Peyer's patch (tissue), 4 donors: ENCODE measurements at regions not wholly inside any gene's neighbourhood (a gene's known extent, or its start where the extent isn't known, plus 50 kb on each side); places are given as distances from the start of the nearest gene placed in this dataset.
"Not testable (repeated sequence)": the region's sequence is repeated elsewhere in the genome, so short reads cannot be mapped to it uniquely, and the experiment has no call there.

Experiments used
- DNase-seq, 3 donors: peaks; one replicate each; pipeline ENCODE4 v3.0.0-alpha.2; 2017 to 2019
- H3K27ac ChIP-seq, 4 donors: fragments of 200-600 bp; sonication (generic); one replicate each; pipeline ENCODE4 v1.5.1; 2016 to 2019
- H3K27me3 ChIP-seq, 2 donors: fragments of 200-600 bp; sonication (generic); one replicate each; pipeline ENCODE4 v1.5.1; 2019
- H3K36me3 ChIP-seq, 3 donors: fragments of 200-600 bp; sonication (generic); one replicate each; pipeline ENCODE4 v1.5.1; 2016 to 2019
- H3K4me1 ChIP-seq, 4 donors: fragments of 200-600 bp; sonication (generic); one replicate each; pipeline ENCODE4 v1.5.1; 2016 to 2019
- H3K4me3 ChIP-seq, 4 donors: fragments of 200-600 bp; sonication (generic); 1 replicate in 3 of 4; 2 replicates in 1 of 4; pipeline ENCODE4 v1.5.1; 2016 to 2019; ENCODE audit warnings: mild to moderate bottlenecking in 1 of 4
- H3K9me3 ChIP-seq, 4 donors: fragments of 200-600 bp; sonication (generic); one replicate each; pipeline ENCODE4 v1.5.1; 2016 to 2019; ENCODE audit warnings: mild to moderate bottlenecking in 1 of 4
- CTCF ChIP-seq, 6 experiments: fragments of 450-650 bp in 4 of 6; fragments of 200-600 bp in 2 of 6; sonication (generic) in 1 of 6; IDR thresholded peaks; one replicate each; pipeline ENCODE4 v1.5.1; 2017 to 2019; ENCODE audit warnings: antibody characterized with exemption in 6 of 6, mild to moderate bottlenecking in 3 of 6, moderate library complexity in 1 of 6
- POLR2A ChIP-seq, 2 donors: fragments of 450-650 bp; IDR thresholded peaks; one replicate each; pipeline ENCODE4 v1.5.1; 2017; ENCODE audit warnings: antibody characterized with exemption in 2 of 2, mild to moderate bottlenecking in 2 of 2, moderate library complexity in 2 of 2

- TF ChIP-seq CTCF (IDR thresholded peaks at IDR 0.05) (no peak), POLR2A (IDR thresholded peaks at IDR 0.05) (no peak)
- no peak for DNase-seq
- no peak overlapping the region for H3K27ac ChIP-seq
Observed at GRCh38 chr13:18964942-18965341, 216.7 kb downstream of the TUBA3C start.

GRCh38 chr13:18963684-18964083 lies 217.9 kb downstream of the TUBA3C start:
- H3K27me3 ChIP-seq, H3K36me3 ChIP-seq, H3K27ac ChIP-seq, H3K4me3 ChIP-seq, DNase-seq, H3K9me3 ChIP-seq, H3K4me1 ChIP-seq: not testable (repeated sequence)

More at GRCh38 chr13:18964942-18965341, 216.7 kb downstream of the TUBA3C start:
- Histone ChIP-seq H3K4me1 (no peaks in the 10 kb centered on the region), H3K36me3 (no peaks in the 10 kb centered on the region), H3K27me3 (no peaks in the 10 kb centered on the region), H3K9me3 (no peaks in the 10 kb centered on the region), H3K4me3 (no peak overlapping the region)

- no peak for TF ChIP-seq POLR2A (IDR thresholded peaks at IDR 0.05)
- TF ChIP-seq CTCF (IDR thresholded peaks at IDR 0.05) = no peak
- H3K9me3 ChIP-seq = peaks cover 0 to 12% (median 2%) of the 10 kb centered on the region in 4 donors
- no peaks in the 10 kb centered on the region for H3K4me1 ChIP-seq
- H3K4me3 ChIP-seq = no peak overlapping the region
- H3K27ac ChIP-seq = no peak overlapping the region
- DNase-seq = no peak
- H3K36me3 ChIP-seq = no peaks in the 10 kb centered on the region
- no peaks in the 10 kb centered on the region for H3K27me3 ChIP-seq
Observed at GRCh38 chr13:18962168-18962734, 219.4 kb downstream of the TUBA3C start.

- TF ChIP-seq CTCF (IDR thresholded peaks at IDR 0.05) (no peak), POLR2A (IDR thresholded peaks at IDR 0.05) (no peak)
- Histone ChIP-seq H3K4me3 (no peak overlapping the region), H3K9me3 (peaks cover 0 to 12% (median 2%) of the 10 kb centered on the region in 4 donors), H3K27me3 (no peaks in the 10 kb centered on the region), H3K4me1 (no peaks in the 10 kb centered on the region), H3K27ac (no peak overlapping the region), H3K36me3 (no peaks in the 10 kb centered on the region)
- no peak for DNase-seq
Observed at GRCh38 chr13:18961383-18962117, 220.1 kb downstream of the TUBA3C start.

GRCh38 chr13:18960637-18961227 lies 220.9 kb downstream of the TUBA3C start:
- Histone ChIP-seq H3K27ac (no peak overlapping the region), H3K4me1 (no peaks in the 10 kb centered on the region), H3K9me3 (peaks cover 0 to 12% (median 2%) of the 10 kb centered on the region in 4 donors), H3K27me3 (no peaks in the 10 kb centered on the region), H3K36me3 (no peaks in the 10 kb centered on the region), H3K4me3 (no peak overlapping the region)
- TF ChIP-seq POLR2A (IDR thresholded peaks at IDR 0.05) (no peak), CTCF (IDR thresholded peaks at IDR 0.05) (no peak)
- no peak for DNase-seq

GRCh38 chr13:18959996-18960395 lies 221.6 kb downstream of the TUBA3C start:
- no peak for TF ChIP-seq POLR2A (IDR thresholded peaks at IDR 0.05)
- TF ChIP-seq CTCF (IDR thresholded peaks at IDR 0.05) = no peak
- Histone ChIP-seq H3K36me3 (no peaks in the 10 kb centered on the region), H3K4me1 (no peaks in the 10 kb centered on the region), H3K4me3 (no peak overlapping the region), H3K27me3 (no peaks in the 10 kb centered on the region), H3K27ac (no peak overlapping the region), H3K9me3 (peaks cover 0 to 12% (median 2%) of the 10 kb centered on the region in 4 donors)
- DNase-seq = no peak
